ENCODE measurements at regions not wholly inside any gene's neighbourhood (a gene's known extent, or its start where the extent isn't known, plus 50 kb on each side); places are given as distances from the start of the nearest gene placed in this dataset.

GRCh38 chr13:74774264-74774663, 640.1 kb upstream of the KLF12 start:
- TF ChIP-seq POLR2A (IDR thresholded peaks at IDR 0.05), result no peak
- TF ChIP-seq CTCF (IDR thresholded peaks at IDR 0.05), result no peak
- TF ChIP-seq POLR2AphosphoS5 (IDR thresholded peaks at IDR 0.05), result no peak

Measured in breast epithelium (tissue), 3 donors.